ENCODE measurements at regions not wholly inside any gene's neighbourhood (a gene's known extent, or its start where the extent isn't known, plus 50 kb on each side); places are given as distances from the start of the nearest gene placed in this dataset.

GRCh38 chr7:25922296-25922695 is 229.7 kb upstream of the NFE2L3 start:
- DNase-seq (ENCODE audit: low read depth in 1 of 2, low spot score in 1 of 2): no peak
- Histone ChIP-seq H3K4me3 (replicated peaks; ENCODE audit: insufficient read depth, low read length) (no peak overlapping the region), H3K27ac (replicated peaks) (no peak overlapping the region), H3K27me3 (ENCODE audit: insufficient read depth, poor library complexity, severe bottlenecking) (no peaks in the 10 kb centered on the region)
- TF ChIP-seq CTCF (IDR thresholded peaks at IDR 0.05; ENCODE audit: insufficient read depth, low read length) (no peak), GABPA (IDR thresholded peaks at IDR 0.05; ENCODE audit: low read depth) (no peak), POLR2AphosphoS5 (IDR thresholded peaks at IDR 0.05; ENCODE audit: low read depth) (no peak), REST (IDR thresholded peaks at IDR 0.05; ENCODE audit: insufficient replicate concordance, low read depth) (no peak), SPI1 (IDR thresholded peaks at IDR 0.05; ENCODE audit: borderline replicate concordance, low read depth) (no peak)

GRCh38 chr7:25923741-25924460 is 228.1 kb upstream of the NFE2L3 start:
- Histone ChIP-seq H3K27me3 (ENCODE audit: insufficient read depth, poor library complexity, severe bottlenecking) (no peaks in the 10 kb centered on the region), H3K27ac (replicated peaks) (no peak overlapping the region), H3K4me3 (replicated peaks; ENCODE audit: insufficient read depth, low read length) (no peak overlapping the region)
- DNase-seq (ENCODE audit: low read depth in 1 of 2, low spot score in 1 of 2): no peak
- TF ChIP-seq REST (IDR thresholded peaks at IDR 0.05; ENCODE audit: insufficient replicate concordance, low read depth): no peak
- TF ChIP-seq POLR2AphosphoS5 (IDR thresholded peaks at IDR 0.05; ENCODE audit: low read depth): no peak
- TF ChIP-seq SPI1 (IDR thresholded peaks at IDR 0.05; ENCODE audit: borderline replicate concordance, low read depth): no peak
- TF ChIP-seq GABPA (IDR thresholded peaks at IDR 0.05; ENCODE audit: low read depth): no peak
- no peak for TF ChIP-seq CTCF (IDR thresholded peaks at IDR 0.05; ENCODE audit: insufficient read depth, low read length)

GRCh38 chr7:25926009-25926408 is 226.0 kb upstream of the NFE2L3 start:
- H3K27ac ChIP-seq (replicated peaks): no peak overlapping the region
- DNase-seq (ENCODE audit: low read depth in 1 of 2, low spot score in 1 of 2): peak; percentile 60 to 77
- H3K4me3 ChIP-seq (replicated peaks; ENCODE audit: insufficient read depth, low read length): no peak overlapping the region
- TF ChIP-seq GABPA (IDR thresholded peaks at IDR 0.05; ENCODE audit: low read depth) (no peak), CTCF (IDR thresholded peaks at IDR 0.05; ENCODE audit: insufficient read depth, low read length) (no peak), SPI1 (IDR thresholded peaks at IDR 0.05; ENCODE audit: borderline replicate concordance, low read depth) (no peak), REST (IDR thresholded peaks at IDR 0.05; ENCODE audit: insufficient replicate concordance, low read depth) (no peak), POLR2AphosphoS5 (IDR thresholded peaks at IDR 0.05; ENCODE audit: low read depth) (no peak)
- H3K27me3 ChIP-seq (ENCODE audit: insufficient read depth, poor library complexity, severe bottlenecking): no peaks in the 10 kb centered on the region

Data from HL-60 (cell line).